HG02970 (cell line): ENCODE measurements at regions not wholly inside any gene's neighbourhood (a gene's known extent, or its start where the extent isn't known, plus 50 kb on each side); places are given as distances from the start of the nearest gene placed in this dataset.

Experiments used
- ATAC-seq: cut with Tn5 transposase; IDR thresholded peaks from one replicate; pipeline ENCODE4 v1.9.1; 2021; ENCODE audit warnings: mild to moderate bottlenecking, moderate library complexity, moderate number of reproducible peaks; ENCODE audit not compliant: unreplicated experiment, low FRiP score

- no peak for ATAC-seq
Measured at GRCh38 chr3:115438799-115439198, 184.5 kb upstream of the GAP43 start.

DNA sequence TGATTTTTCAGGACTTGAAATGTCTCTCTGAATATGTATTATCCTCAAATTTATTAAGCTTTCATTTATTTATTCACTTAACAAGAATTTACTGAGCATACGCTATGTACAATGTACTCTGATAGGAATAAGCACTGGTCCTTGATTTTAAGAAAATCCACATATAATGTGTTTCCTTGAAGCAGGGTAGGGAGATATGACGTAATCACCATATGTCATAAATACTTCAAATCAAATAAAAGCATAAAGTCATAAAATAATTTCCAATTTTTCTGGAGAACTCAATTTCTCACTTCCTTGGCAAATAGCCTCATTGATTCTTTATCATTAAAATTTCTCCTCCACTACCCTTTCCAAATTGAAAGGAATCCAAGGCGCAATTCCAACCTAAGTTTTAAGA, 177.8 kb upstream of the GAP43 start:
- ATAC-seq: no peak

GRCh38 chr3:115448851-115449250, 174.5 kb upstream of the GAP43 start:
- ATAC-seq: no peak

- no peak for ATAC-seq
Measured at GRCh38 chr3:115450036-115450435, 173.3 kb upstream of the GAP43 start.

GRCh38 chr3:115464036-115464435, 159.3 kb upstream of the GAP43 start:
- no peak for ATAC-seq

GRCh38 chr3:115469649-115470048, 153.7 kb upstream of the GAP43 start:
- no peak for ATAC-seq

- ATAC-seq: no peak
Measured at GRCh38 chr3:115470254-115470653, 153.1 kb upstream of the GAP43 start.

DNA sequence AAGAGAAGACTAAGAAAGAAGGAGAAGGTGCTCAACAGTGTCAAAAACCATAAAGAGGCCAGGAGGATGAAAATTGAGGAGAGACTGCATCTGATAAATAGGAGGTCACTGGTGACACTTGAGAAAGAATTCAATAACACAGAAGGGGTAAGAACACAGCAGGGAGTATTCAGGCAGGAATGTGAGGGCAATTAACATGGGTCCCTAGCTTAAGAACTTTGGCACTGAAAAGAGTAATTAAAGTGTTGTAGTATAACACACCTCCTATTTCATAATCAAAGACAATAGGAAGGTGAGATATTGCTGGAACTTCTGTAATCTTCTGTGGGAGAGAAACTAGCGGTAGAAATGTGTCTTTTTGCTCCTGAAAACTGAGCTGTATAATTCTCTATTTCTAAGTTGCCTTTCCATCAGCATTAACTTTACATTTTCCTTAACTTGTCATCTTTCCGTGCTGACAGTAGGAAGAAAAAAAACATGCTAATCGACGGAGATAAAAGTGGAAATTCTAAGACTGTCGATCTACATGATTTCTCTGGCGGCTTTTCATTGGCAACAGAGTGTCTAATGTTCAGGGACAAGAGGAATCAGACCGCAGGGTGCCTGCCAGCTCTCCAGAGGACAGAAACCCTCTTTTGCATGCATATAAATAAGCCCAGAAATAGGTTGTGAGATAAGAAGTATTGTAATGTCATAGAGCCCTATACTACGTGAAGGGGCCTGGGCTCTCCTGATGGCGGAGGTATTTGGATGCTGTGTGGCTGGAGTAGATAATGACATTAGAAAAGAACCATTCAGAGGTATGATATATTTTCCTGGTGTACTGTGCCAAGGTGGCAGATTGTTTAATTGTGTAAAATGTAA, 147.9 kb upstream of the GAP43 start:
- ATAC-seq: no peak

- no peak for ATAC-seq
Measured at GRCh38 chr3:115476472-115476871, 146.8 kb upstream of the GAP43 start.

GRCh38 chr3:115478359-115478758, 145.0 kb upstream of the GAP43 start:
- no peak for ATAC-seq

GRCh38 chr3:115486880-115487279, 136.4 kb upstream of the GAP43 start:
- no peak for ATAC-seq

GRCh38 chr3:115487968-115488367, 135.3 kb upstream of the GAP43 start:
- no peak for ATAC-seq

DNA sequence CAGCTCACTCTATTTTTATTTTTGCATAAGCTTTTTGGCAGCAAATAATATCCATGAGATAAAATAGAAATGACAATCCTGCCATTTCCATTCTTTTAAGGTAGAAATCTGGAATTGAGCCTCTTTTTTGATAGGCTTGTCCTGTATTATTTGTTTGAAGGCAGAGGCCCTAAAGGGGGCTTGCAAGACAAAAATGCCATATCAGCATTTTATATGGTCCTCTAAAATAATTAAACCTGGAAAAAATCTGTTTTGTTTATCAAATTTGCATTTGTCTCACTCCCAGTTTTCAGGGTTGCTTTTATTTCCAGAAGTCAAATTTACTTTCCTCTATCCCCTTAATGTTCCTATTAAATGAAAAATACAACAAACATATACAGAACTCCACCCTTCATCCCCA, 134.9 kb upstream of the GAP43 start:
- no peak for ATAC-seq

- ATAC-seq: no peak
Measured at GRCh38 chr3:115494826-115495225, 128.5 kb upstream of the GAP43 start.

- no peak for ATAC-seq
Measured at GRCh38 chr3:115498421-115498820, 124.9 kb upstream of the GAP43 start.

DNA sequence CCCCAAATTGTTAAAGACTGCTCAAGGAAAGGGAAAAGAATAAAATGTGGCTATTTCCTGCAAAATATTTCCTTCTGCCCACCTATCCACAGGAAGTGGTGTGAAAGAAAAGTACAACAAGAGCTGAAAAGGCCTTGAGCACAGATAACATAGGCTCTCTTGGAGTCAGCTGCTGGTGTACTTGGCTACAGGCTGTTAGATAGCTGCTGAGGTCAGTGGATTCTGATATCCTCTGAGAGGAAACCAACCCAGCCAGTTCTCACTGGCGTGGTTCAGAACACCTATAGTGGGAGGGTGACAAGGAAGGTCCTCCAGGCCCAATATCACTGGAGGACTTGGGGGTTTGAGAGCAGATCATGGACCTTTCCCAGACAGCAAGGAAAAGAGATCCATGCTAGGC, 124.4 kb upstream of the GAP43 start:
- ATAC-seq: no peak

DNA sequence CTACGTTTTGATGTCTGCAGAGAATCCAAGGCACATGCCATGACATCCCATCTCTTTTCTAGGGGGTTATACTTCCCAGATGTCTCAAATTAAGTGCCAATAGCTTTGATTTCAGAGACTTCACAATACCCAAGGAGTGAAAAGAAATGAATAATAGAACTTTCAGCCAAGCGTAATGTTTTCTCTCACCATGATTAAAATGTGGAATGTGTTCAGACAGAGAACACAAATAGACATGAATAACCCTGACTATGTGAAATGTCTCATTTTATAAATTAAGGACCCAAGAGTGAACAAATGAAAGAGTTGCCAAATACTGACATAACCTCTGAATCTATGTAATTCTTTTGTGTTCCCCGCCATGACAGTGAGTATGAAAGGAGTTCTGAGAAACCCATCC, 123.6 kb upstream of the GAP43 start:
- no peak for ATAC-seq

DNA sequence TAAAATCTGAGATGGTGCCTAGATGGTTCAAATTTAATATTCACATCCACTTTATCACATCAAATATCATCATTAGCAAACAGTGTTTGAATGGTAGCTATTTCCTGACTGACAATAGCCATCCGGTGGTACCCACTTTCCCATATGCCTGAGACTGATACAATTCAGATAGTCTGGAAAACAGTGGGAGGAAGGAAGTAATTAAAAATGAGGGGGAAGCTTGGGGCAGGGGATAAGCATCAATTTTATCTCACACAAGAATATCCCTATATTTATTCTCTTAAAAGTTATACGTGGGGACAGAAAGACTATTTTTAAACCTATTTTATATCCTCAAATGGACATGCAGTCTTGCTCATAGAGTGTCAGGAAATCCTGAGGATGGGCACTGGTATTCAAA, 122.5 kb upstream of the GAP43 start:
- ATAC-seq: no peak

- ATAC-seq: no peak
Measured at GRCh38 chr3:115502128-115502527, 121.2 kb upstream of the GAP43 start.

DNA sequence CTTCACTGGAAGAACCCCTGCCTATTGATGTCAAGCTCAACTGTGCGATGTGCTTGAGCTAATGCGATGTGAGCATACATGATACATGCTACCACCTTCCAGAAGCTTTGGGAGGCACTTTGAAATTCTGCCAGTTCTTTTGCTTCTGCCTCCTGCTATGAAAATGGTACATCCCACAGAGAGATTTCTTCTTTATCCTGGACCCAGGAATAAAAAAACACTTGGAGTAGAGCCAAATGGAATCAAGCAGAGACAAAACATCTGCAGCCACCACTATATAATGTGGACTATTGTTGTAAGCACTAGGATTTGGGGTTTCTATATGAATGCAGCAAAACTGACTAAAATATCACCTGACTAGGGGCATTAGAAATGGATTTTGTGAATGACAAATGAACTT, 119.9 kb upstream of the GAP43 start:
- no peak for ATAC-seq

GRCh38 chr3:115508562-115508961, 114.7 kb upstream of the GAP43 start:
- ATAC-seq: no peak

DNA sequence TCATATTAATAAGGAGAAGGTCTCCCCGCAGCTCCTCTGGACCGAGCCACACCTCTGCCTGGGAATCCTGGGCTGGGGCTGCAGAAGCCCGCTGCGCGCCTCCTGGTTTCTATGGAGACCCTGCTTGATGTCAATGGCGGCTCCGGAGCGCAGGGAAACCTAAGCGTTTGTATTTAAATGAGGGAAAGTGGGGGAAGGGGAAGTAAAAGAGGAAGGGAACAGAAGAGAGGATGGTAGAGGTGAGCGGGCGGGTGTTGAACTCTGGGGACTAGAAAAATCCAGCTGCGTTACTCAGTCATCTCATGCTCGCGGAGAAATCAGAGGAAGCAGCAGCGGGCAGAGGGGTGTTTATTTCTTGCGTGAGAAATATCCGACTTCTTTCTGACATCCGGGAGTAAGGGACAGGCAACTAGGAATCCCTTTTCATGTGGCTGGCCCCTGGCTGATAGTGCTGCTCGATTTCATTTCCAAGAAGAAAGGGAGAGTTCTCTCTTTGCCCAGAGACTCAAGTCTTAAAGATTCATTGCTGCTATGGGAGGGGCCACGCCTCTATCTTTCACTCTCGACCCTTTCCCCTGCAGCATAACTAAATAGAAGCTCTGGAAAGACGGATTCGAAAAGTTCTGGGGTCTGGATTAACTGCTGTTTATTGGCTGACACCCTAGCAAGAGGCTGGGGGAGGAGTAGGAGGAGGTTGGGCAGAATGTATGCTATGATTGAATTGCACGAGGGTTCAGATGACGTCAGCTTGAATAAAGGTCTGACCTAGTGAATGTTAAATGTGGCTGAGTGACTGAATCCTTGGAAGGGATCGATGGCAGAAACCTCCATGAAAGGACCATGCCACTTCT, 110.5 kb upstream of the GAP43 start:
- no peak for ATAC-seq
